ENCODE measurements at regions not wholly inside any gene's neighbourhood (a gene's known extent, or its start where the extent isn't known, plus 50 kb on each side); places are given as distances from the start of the nearest gene placed in this dataset.

DNA sequence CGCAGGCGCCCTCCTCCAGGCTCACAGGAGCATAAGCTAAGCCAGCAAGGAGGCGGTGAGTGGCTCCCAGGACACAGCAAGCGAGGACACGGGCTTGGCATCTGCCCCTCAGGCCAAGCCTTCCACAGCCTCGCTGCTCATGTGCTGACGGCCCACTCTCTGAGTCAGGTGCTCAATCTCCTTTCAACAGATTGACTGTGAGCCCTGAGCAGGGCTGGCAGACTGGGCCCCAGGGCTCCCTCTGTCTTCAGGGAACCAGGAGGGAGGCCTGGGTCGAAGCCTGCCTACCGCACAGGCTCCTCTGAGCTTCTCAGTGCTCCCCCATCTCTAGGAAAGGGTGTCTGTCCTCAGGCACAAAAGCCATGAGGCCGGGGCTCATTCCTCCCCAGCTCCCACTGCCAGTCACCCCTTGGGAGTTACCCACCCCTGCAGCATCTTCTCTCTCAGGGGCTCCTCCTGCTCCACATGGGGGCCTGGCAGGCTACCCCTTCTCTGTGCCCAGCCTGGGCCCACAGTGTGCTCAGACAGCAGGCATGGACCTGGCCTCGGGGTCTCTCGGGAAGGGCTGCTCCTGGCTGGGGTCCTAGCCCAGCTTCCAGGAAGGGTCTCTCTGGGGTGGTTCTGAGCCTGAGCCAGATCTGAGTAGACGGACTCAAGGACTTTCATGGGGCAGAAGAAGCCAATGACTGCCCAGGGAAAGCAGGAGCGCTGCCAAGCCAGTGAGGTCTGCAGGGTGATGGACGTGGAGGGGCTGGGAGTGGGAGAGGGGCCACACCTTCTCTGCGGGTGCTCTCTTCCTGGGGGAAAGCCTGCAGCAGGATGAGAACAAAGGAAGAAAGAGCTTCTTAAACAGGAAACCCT is 138.0 kb upstream of the GPC1 start:
- DNase-seq (ENCODE audit: low spot score) = no peak
- no peaks in the 10 kb centered on the region for H3K9me3 Mint-ChIP-seq (ENCODE audit: low read depth)
- H3K4me1 Mint-ChIP-seq (ENCODE audit: low read depth) = peaks cover 43% of the 10 kb centered on the region
- H3K36me3 Mint-ChIP-seq (ENCODE audit: low read depth) = no peaks in the 10 kb centered on the region
- TF ChIP-seq, protein P1, sequence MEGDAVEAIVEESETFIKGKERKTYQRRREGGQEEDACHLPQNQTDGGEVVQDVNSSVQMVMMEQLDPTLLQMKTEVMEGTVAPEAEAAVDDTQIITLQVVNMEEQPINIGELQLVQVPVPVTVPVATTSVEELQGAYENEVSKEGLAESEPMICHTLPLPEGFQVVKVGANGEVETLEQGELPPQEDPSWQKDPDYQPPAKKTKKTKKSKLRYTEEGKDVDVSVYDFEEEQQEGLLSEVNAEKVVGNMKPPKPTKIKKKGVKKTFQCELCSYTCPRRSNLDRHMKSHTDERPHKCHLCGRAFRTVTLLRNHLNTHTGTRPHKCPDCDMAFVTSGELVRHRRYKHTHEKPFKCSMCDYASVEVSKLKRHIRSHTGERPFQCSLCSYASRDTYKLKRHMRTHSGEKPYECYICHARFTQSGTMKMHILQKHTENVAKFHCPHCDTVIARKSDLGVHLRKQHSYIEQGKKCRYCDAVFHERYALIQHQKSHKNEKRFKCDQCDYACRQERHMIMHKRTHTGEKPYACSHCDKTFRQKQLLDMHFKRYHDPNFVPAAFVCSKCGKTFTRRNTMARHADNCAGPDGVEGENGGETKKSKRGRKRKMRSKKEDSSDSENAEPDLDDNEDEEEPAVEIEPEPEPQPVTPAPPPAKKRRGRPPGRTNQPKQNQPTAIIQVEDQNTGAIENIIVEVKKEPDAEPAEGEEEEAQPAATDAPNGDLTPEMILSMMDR (IDR thresholded peaks at IDR 0.05) = no peak
- H3K4me3 Mint-ChIP-seq (ENCODE audit: unreplicated experiment) = no peak overlapping the region
- H3K27ac Mint-ChIP-seq (ENCODE audit: unreplicated experiment) = no peak overlapping the region
- no peaks in the 10 kb centered on the region for H3K27me3 Mint-ChIP-seq (ENCODE audit: low read depth)

DNA sequence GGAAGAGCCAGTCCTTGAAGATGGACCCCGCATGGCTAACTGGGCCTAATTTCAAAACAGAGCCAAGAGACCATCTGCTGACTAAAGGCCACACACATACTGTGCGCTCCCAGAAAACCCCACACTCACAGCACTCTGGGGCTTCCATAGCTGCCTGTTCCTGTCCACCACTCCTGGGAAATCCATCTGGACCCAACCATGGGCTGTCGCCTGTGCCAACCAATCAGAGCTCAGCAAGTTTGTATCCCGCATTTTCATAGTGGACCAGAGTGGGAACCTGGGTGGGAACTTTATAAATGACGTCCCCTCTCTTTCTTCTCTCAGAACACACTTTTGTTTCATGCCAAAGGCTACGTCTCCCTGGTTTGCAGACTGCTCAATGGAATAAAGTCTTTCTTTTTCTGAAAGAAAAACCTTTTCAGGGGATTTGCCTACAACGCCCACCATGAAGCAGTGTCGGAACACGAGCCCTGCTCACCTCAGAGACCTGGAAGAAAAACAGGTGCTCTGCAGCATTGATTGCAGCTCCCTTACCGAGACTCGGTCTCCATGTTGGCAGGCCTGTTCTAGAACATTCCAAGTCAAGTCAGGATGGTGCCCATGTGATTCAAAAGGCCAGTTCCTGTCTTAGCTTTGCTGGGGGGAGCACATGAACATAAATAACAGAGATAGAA is 137.2 kb upstream of the GPC1 start:
- no peaks in the 10 kb centered on the region for H3K36me3 Mint-ChIP-seq (ENCODE audit: low read depth)
- no peak overlapping the region for H3K27ac Mint-ChIP-seq (ENCODE audit: unreplicated experiment)
- H3K4me1 Mint-ChIP-seq (ENCODE audit: low read depth) = peaks cover 43% of the 10 kb centered on the region
- TF ChIP-seq, protein P1 (IDR thresholded peaks at IDR 0.05) = no peak
- H3K27me3 Mint-ChIP-seq (ENCODE audit: low read depth) = no peaks in the 10 kb centered on the region
- DNase-seq (ENCODE audit: low spot score) = no peak
- H3K4me3 Mint-ChIP-seq (ENCODE audit: unreplicated experiment) = no peak overlapping the region
- no peaks in the 10 kb centered on the region for H3K9me3 Mint-ChIP-seq (ENCODE audit: low read depth)

DNA sequence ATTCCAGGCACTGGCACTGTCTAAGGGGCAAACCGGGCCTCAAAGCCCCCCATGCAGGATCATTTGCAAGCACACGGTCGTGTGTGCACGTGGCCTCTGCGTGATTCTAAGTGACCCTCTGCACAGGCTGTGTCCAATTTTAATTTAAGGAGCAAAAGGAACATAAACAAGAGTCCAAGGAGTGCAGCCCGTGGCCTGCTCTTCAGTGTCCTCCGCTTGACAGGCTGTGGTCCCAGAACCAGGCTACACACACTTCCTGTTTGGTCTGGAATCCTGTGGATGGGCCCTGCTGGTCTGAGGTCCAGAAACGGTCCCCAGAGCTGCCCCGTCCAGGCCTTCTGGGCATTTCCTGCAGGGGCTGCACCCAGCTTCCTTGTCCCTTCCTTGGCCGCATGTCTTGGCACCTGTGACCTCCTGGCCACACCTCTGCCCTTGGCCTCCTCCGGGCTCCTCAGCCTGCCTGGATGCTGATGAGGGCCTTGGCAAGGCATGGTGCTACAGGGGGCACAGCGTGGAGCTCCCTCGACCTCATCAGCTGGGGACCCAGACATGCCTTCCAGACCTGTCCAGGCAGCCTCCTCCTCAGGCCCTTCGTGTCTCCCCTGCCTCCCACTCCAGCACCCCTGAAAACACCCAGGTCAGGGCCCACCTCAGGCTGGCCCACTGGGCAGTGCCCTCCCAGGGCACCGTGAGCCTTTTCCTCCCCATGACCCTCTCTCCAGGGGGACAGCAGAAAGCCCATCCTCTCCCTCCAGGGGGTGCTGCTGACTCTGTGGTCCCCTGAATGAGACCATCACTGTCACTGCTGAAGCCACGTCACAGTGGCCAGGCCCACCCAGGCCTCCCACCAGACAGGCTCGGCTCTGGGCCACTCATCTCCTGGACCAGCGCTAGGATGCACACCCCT is 136.4 kb upstream of the GPC1 start:
- H3K27me3 Mint-ChIP-seq (ENCODE audit: low read depth) = no peaks in the 10 kb centered on the region
- TF ChIP-seq, protein P1 (IDR thresholded peaks at IDR 0.05) = peak; percentile 20
- H3K4me1 Mint-ChIP-seq (ENCODE audit: low read depth) = peaks cover 43% of the 10 kb centered on the region
- no peak for DNase-seq (ENCODE audit: low spot score)
- H3K27ac Mint-ChIP-seq (ENCODE audit: unreplicated experiment) = no peak overlapping the region
- H3K9me3 Mint-ChIP-seq (ENCODE audit: low read depth) = no peaks in the 10 kb centered on the region
- H3K36me3 Mint-ChIP-seq (ENCODE audit: low read depth) = no peaks in the 10 kb centered on the region
- no peak overlapping the region for H3K4me3 Mint-ChIP-seq (ENCODE audit: unreplicated experiment)

DNA sequence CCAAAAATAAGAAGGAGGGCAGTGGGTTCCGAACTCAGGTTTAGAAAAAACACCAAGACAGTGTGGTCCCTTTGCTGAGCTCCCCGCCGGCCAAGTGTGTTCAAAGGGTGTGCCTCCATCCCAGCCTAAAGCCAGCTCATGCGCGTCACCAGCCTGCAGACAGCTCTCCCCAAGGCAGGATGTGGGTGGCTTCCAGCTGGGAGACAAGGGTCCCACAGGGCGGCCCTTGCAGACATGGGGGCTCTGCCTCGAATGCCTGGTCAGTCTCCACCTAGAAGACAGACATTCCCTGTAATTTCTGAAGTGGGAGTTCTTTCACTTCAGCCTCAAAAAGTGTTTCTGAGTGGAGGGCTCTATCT is 135.8 kb upstream of the GPC1 start:
- peaks cover 41% of the 10 kb centered on the region for H3K4me1 Mint-ChIP-seq (ENCODE audit: low read depth)
- no peak for DNase-seq (ENCODE audit: low spot score)
- no peak overlapping the region for H3K27ac Mint-ChIP-seq (ENCODE audit: unreplicated experiment)
- H3K36me3 Mint-ChIP-seq (ENCODE audit: low read depth) = no peaks in the 10 kb centered on the region
- no peak overlapping the region for H3K4me3 Mint-ChIP-seq (ENCODE audit: unreplicated experiment)
- H3K27me3 Mint-ChIP-seq (ENCODE audit: low read depth) = no peaks in the 10 kb centered on the region
- no peaks in the 10 kb centered on the region for H3K9me3 Mint-ChIP-seq (ENCODE audit: low read depth)
- TF ChIP-seq, protein P1 (IDR thresholded peaks at IDR 0.05) = no peak
